Central memory CD4-positive, alpha-beta T cell (primary cell): ENCODE measurements at regions not wholly inside any gene's neighbourhood (a gene's known extent, or its start where the extent isn't known, plus 50 kb on each side); places are given as distances from the start of the nearest gene placed in this dataset.
"Not testable (repeated sequence)": the region's sequence is repeated elsewhere in the genome, so short reads cannot be mapped to it uniquely, and the experiment has no call there.

Experiments
- DNase-seq: peaks from one replicate; pipeline ENCODE4 v3.0.0; 2022

GRCh38 chr2:124967325-124967724, 942.2 kb downstream of the CNTNAP5 start:
- DNase-seq, result no peak

GRCh38 chr2:124970030-124970429, 944.9 kb downstream of the CNTNAP5 start:
- DNase-seq, result no peak

GRCh38 chr2:124973396-124973795, 948.3 kb downstream of the CNTNAP5 start:
- no peak for DNase-seq

DNA sequence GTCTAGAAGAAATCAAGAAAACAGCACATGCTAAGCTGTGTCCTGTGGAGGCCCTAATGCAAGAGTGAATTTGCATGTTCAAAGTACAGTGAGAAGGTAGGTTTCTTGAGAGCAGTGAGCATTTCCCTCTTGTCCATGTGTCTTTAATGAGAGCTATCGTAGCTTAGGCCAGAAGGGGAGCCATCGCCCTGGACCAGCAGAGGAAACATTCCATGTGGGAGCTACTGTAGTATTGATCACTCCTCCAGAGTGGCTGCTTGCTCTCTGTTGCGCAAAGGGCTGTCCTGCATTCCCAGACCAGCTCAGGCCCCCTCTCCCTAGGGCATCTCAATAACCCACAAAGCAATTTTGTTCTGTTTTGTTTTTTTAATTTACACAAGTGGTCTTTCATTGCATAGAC, 950.1 kb downstream of the CNTNAP5 start:
- DNase-seq, result no peak

GRCh38 chr2:124975648-124976047, 950.6 kb downstream of the CNTNAP5 start:
- DNase-seq, result no peak

DNA sequence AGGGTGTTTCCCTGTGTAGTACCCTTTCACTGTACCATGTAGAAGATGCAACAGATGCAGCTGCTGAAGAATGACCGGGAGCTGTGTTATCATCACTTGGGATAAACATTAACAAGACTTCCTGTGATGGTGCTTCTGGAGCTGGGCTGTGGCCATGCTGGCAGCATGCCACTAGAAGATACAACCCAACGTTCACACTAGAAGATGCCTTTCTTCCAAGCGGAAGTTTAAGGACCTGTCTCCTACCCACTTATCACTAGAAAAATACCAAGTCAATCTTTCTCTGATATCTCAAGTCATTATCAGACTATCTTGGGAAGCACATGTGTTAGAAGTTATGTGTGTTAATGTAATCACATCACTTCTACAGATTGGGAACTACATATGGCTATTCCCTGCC, 953.5 kb downstream of the CNTNAP5 start:
- DNase-seq, result no peak

DNA sequence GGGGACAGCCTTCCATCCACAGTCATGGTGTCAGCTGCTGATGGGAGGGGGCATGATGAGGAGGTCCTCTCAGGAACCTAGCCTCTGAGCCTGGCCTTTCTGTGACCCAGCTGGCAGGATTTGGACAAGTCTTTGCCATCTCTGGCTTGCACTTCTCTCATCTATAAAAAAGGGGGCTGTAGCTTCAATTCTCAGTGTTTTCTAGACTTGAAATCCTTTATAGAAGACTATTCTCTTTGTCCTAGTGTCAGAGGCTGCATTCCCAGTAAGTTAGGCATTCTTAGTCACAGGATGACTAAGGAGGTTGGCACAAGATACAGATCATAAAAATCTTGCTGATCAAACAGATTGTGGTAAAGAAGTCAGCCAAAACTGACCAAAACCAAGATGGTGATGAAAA, 958.5 kb downstream of the CNTNAP5 start:
- no peak for DNase-seq

- DNase-seq, result no peak
These were observed 960.2 kb downstream of the CNTNAP5 start for GRCh38 chr2:124985270-124985669.

- no peak for DNase-seq
These were observed 961.0 kb downstream of the CNTNAP5 start for GRCh38 chr2:124986136-124986535.

DNA sequence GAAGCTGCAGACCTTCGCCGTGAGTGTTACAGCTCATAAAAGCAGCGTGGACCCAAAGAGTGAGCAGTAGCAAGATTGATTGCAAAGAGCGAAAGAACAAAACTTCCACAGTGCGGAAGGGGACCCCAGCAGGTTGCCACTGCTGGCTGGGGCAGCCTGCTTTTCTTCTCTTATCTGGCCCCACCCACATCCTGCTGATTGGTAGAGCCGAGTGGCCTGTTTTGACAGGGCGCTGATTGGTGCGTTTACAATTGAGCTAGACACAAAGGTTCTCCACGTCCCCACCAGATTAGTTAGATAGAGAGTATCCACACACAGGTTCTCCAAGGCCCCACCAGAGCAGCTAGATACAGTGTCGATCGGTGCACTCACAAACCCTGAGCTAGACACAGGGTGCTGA, 961.8 kb downstream of the CNTNAP5 start:
- not testable (repeated sequence) for DNase-seq

- not testable (repeated sequence) for DNase-seq
These were observed 962.3 kb downstream of the CNTNAP5 start for GRCh38 chr2:124987436-124987835.

DNA sequence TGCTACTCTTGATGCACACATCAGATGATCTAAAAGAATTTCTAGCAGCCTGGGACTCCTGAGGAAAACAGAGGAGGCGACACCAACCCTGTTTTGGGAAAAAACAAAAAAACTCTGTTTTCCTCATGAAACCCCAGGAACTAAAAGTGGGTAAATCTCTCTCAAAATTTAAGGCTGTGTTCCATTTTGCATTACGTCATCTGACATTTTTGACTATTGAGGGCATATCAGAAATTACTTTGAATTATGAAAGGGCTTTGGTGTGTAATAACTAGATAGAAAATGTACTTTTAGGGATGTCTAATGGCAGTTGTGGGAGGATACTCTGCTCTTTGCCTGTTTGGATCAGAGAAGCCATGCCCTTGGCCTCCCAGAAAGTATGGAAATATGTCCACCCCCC, 963.0 kb downstream of the CNTNAP5 start:
- no peak for DNase-seq

GRCh38 chr2:124988794-124989193, 963.7 kb downstream of the CNTNAP5 start:
- DNase-seq, result no peak

DNA sequence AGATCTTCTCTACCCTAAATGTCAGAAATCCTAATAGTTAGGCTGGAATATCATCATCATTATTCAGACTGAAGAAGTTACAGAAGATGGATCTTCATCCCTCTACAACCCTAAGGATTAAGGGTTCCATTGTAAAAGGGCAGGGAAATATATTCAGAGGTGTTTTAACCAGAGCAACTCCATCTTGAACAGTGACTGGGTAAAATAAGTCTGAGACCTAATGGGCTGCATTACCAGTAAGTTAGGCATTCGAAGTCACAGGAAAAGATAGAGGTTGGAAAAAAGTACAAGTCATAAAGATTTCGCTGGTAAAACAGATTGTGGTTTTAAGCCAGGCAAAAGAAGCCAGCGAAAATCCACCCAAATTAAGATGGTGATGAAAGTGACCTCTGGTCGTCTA, 968.7 kb downstream of the CNTNAP5 start:
- no peak for DNase-seq

GRCh38 chr2:124995185-124995912, 970.3 kb downstream of the CNTNAP5 start:
- no peak for DNase-seq

- no peak for DNase-seq
These were observed 971.3 kb downstream of the CNTNAP5 start for GRCh38 chr2:124996406-124996805.

- no peak for DNase-seq
These were observed 974.8 kb downstream of the CNTNAP5 start for GRCh38 chr2:124999906-125000305.

GRCh38 chr2:125004106-125004800, 979.2 kb downstream of the CNTNAP5 start:
- DNase-seq, result no peak

- DNase-seq, result no peak
These were observed 981.6 kb downstream of the CNTNAP5 start for GRCh38 chr2:125006676-125007075.

- DNase-seq, result not testable (repeated sequence)
These were observed 1003.6 kb downstream of the CNTNAP5 start for GRCh38 chr2:125028721-125029120.

GRCh38 chr2:125033871-125034270, 1008.8 kb downstream of the CNTNAP5 start:
- no peak for DNase-seq

DNA sequence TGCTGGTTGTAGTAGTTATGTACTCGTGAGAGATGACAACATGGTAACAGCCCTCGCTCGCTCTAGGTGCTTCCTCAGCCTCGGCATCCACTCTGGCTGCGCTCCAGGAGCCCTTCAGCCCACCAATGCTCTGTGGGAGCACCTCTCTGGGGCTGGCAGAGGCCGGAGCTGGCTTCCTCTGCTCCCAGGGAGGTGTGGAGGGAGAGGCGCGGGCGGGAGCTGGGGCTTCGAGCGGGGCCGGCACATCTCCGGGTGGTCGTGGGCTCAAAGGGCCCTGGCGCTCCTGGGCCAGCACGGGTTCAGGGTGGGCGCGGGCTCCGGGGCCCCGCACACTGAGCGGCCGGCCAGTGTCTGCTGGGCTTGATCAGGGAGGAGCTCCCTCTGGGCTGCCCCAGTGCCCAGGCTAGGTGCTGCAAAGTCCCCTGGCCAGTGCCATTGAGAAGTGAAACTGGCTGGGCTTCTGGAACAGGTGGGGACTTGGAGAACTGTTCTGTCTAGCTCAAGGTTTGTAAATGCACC, 1012.1 kb downstream of the CNTNAP5 start:
- DNase-seq, result no peak

- no peak for DNase-seq
These were observed 1016.8 kb downstream of the CNTNAP5 start for GRCh38 chr2:125041846-125042245.

GRCh38 chr2:125042727-125043126, 1017.6 kb downstream of the CNTNAP5 start:
- DNase-seq, result no peak
